ENCODE measurements at regions not wholly inside any gene's neighbourhood (a gene's known extent, or its start where the extent isn't known, plus 50 kb on each side); places are given as distances from the start of the nearest gene placed in this dataset.

DNA sequence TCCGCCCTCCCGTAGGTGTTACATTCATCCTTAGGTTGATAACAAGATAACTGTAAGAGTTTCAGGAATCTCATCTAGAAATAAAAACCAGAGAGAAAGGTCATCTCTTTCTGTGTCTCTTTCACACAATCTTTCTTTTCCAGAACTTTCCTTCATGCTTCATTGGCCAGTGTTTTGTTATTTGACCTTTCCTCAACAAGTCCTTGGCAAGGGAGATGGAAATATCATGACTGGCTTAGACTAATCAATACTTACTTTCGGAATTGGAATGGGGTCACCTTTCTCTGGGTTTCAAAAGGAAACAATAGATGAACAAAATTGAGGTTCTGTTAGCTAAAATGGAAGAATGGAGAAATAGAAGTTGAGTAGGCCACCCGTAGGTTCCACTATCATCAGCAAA lies 72.9 kb upstream of the PPP2R5A start:
- no peaks in the 10 kb centered on the region for H3K27me3 ChIP-seq (ENCODE audit: control insufficient read depth in 1 of 2, insufficient read depth in 2 of 2, low read length in 2 of 2)
- no peak overlapping the region for H3K27ac ChIP-seq (ENCODE audit: low read depth in 1 of 2, low read length in 2 of 2)
- no peaks in the 10 kb centered on the region for H3K4me1 Mint-ChIP-seq (ENCODE audit: low read depth)
- no peak overlapping the region for H3K27ac Mint-ChIP-seq
- no peaks in the 10 kb centered on the region for H3K4me1 ChIP-seq (ENCODE audit: insufficient read depth, low read length)
- H3K36me3 Mint-ChIP-seq (ENCODE audit: low read depth), result no peaks in the 10 kb centered on the region
- H3K4me3 ChIP-seq (ENCODE audit: low read length), result no peak overlapping the region
- H3K4me3 Mint-ChIP-seq, result no peak overlapping the region
- ChIA-PET CTCF (no interaction called here), POLR2A (no interaction called here)
- ATAC-seq (ENCODE audit: poor library complexity), result no peak
- no peaks in the 10 kb centered on the region for H3K27me3 Mint-ChIP-seq
- no peaks in the 10 kb centered on the region for H3K36me3 ChIP-seq (ENCODE audit: insufficient read depth, low read length)
- no peak for DNase-seq
- no peaks in the 10 kb centered on the region for H3K9me3 Mint-ChIP-seq
- TF ChIP-seq, protein P1, sequence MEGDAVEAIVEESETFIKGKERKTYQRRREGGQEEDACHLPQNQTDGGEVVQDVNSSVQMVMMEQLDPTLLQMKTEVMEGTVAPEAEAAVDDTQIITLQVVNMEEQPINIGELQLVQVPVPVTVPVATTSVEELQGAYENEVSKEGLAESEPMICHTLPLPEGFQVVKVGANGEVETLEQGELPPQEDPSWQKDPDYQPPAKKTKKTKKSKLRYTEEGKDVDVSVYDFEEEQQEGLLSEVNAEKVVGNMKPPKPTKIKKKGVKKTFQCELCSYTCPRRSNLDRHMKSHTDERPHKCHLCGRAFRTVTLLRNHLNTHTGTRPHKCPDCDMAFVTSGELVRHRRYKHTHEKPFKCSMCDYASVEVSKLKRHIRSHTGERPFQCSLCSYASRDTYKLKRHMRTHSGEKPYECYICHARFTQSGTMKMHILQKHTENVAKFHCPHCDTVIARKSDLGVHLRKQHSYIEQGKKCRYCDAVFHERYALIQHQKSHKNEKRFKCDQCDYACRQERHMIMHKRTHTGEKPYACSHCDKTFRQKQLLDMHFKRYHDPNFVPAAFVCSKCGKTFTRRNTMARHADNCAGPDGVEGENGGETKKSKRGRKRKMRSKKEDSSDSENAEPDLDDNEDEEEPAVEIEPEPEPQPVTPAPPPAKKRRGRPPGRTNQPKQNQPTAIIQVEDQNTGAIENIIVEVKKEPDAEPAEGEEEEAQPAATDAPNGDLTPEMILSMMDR (IDR thresholded peaks at IDR 0.05), result no peak
- intact Hi-C loops (cut with DNase I, micrococcal nuclease), result no loop called here
- no peaks in the 10 kb centered on the region for H3K9me3 ChIP-seq (ENCODE audit: control insufficient read depth in 1 of 2, insufficient read depth in 1 of 2, low read length in 2 of 2)

DNA sequence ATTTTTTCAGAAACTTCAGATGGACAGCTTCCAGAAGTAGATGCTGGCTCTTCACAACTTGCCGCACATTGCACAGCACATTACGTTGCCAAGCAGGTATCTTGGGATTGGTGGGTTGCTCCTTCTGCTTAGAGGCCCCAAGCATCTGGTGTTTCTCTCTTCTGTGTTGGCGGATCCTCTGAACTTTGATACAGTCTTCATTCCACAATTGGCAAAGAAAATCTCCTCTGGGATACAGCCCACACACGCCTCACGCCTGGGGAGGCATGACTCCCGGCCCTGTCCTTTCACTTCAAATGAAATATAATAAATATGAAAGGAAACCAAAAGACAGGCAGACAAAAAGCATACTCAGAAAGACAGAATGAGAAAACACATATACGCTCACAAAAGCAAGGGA lies 72.3 kb upstream of the PPP2R5A start:
- ATAC-seq (ENCODE audit: poor library complexity), result no peak
- Histone ChIP-seq H3K27me3 (ENCODE audit: control insufficient read depth in 1 of 2, insufficient read depth in 2 of 2, low read length in 2 of 2) (no peaks in the 10 kb centered on the region), H3K36me3 (ENCODE audit: insufficient read depth, low read length) (no peaks in the 10 kb centered on the region), H3K4me1 (ENCODE audit: insufficient read depth, low read length) (no peaks in the 10 kb centered on the region), H3K4me3 (ENCODE audit: low read length) (no peak overlapping the region), H3K27ac (ENCODE audit: low read depth in 1 of 2, low read length in 2 of 2) (no peak overlapping the region), H3K9me3 (ENCODE audit: control insufficient read depth in 1 of 2, insufficient read depth in 1 of 2, low read length in 2 of 2) (no peaks in the 10 kb centered on the region)
- H3K27ac Mint-ChIP-seq, result no peak overlapping the region
- no peak overlapping the region for H3K4me3 Mint-ChIP-seq
- ChIA-PET POLR2A (no interaction called here), CTCF (no interaction called here)
- DNase-seq, result no peak
- intact Hi-C loops (cut with DNase I, micrococcal nuclease), result no loop called here
- TF ChIP-seq, protein P1 (IDR thresholded peaks at IDR 0.05), result no peak
- no peaks in the 10 kb centered on the region for H3K36me3 Mint-ChIP-seq (ENCODE audit: low read depth)
- H3K27me3 Mint-ChIP-seq, result no peaks in the 10 kb centered on the region
- H3K4me1 Mint-ChIP-seq (ENCODE audit: low read depth), result no peaks in the 10 kb centered on the region
- H3K9me3 Mint-ChIP-seq, result no peaks in the 10 kb centered on the region

DNA sequence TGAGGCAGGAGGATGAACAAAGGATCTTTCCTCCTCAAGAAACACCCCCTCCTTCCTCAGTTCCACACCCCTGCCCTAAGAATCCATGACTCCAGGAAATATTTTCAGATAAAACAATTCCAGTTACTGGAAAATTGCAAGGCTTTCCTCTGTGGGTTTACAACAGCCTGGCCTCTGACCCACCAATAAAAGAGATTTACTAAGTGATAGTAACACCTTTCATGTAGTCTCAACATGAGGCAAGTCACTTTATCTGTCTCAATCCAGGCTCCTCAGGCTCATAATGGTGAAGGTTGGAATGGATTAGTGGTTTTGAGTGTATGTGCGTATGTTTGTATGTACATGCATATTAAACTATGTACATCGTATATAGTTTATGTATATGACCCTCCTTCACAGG lies 71.4 kb upstream of the PPP2R5A start:
- DNase-seq (no peak), ATAC-seq (ENCODE audit: poor library complexity) (no peak)
- Mint-ChIP-seq H3K36me3 (ENCODE audit: low read depth) (no peaks in the 10 kb centered on the region), H3K4me1 (ENCODE audit: low read depth) (peaks cover 5% of the 10 kb centered on the region), H3K4me3 (no peak overlapping the region), H3K27ac (no peak overlapping the region), H3K9me3 (no peaks in the 10 kb centered on the region), H3K27me3 (no peaks in the 10 kb centered on the region)
- intact Hi-C loops (cut with DNase I, micrococcal nuclease), result no loop called here
- POLR2A ChIA-PET, result interaction anchor here (0.7 kb wide), 1 partner anchor 301 kb away, joined by 3 read pairs; no protein-coding TSS in a partner anchor
- Histone ChIP-seq H3K9me3 (ENCODE audit: control insufficient read depth in 1 of 2, insufficient read depth in 1 of 2, low read length in 2 of 2) (no peaks in the 10 kb centered on the region), H3K27ac (ENCODE audit: low read depth in 1 of 2, low read length in 2 of 2) (no peak overlapping the region), H3K4me1 (ENCODE audit: insufficient read depth, low read length) (no peaks in the 10 kb centered on the region), H3K4me3 (ENCODE audit: low read length) (no peak overlapping the region), H3K27me3 (ENCODE audit: control insufficient read depth in 1 of 2, insufficient read depth in 2 of 2, low read length in 2 of 2) (no peaks in the 10 kb centered on the region), H3K36me3 (ENCODE audit: insufficient read depth, low read length) (no peaks in the 10 kb centered on the region)
- CTCF ChIA-PET, result no interaction called here
- TF ChIP-seq, protein P1 (IDR thresholded peaks at IDR 0.05), result no peak
